ENCODE measurements at regions not wholly inside any gene's neighbourhood (a gene's known extent, or its start where the extent isn't known, plus 50 kb on each side); places are given as distances from the start of the nearest gene placed in this dataset.

- FAIRE-seq: peak; percentile 93
- no peak for DNase-seq (ENCODE audit: extremely low spot score, insufficient read length, low read depth)
Measured at GRCh38 chr18:55069497-55069896, 110.2 kb upstream of the CCDC68 start.

GRCh38 chr18:55064760-55065159, 105.5 kb upstream of the CCDC68 start:
- FAIRE-seq: peak; percentile 81

GRCh38 chr18:55064073-55064472, 104.8 kb upstream of the CCDC68 start:
- DNase-seq (ENCODE audit: extremely low spot score, insufficient read length, low read depth): no peak
- no peak for FAIRE-seq

More at GRCh38 chr18:55064760-55065159, 105.5 kb upstream of the CCDC68 start:
- DNase-seq (ENCODE audit: extremely low spot score, insufficient read length, low read depth): no peak

GRCh38 chr18:55054021-55054990, 95.0 kb upstream of the CCDC68 start:
- FAIRE-seq: no peak
- DNase-seq (ENCODE audit: extremely low spot score, insufficient read length, low read depth): no peak

GRCh38 chr18:55048892-55049291, 89.6 kb upstream of the CCDC68 start:
- FAIRE-seq (no peak), DNase-seq (ENCODE audit: extremely low spot score, insufficient read length, low read depth) (no peak)

- no peak for FAIRE-seq
- DNase-seq (ENCODE audit: extremely low spot score, insufficient read length, low read depth): no peak
Measured at GRCh38 chr18:55047546-55047945, 88.3 kb upstream of the CCDC68 start.

GRCh38 chr18:55041366-55041765, 82.1 kb upstream of the CCDC68 start:
- DNase-seq (ENCODE audit: extremely low spot score, insufficient read length, low read depth): no peak
- no peak for FAIRE-seq

- FAIRE-seq: no peak
- no peak for DNase-seq (ENCODE audit: extremely low spot score, insufficient read length, low read depth)
Measured at GRCh38 chr18:55038162-55038561, 78.9 kb upstream of the CCDC68 start.

- DNase-seq (ENCODE audit: extremely low spot score, insufficient read length, low read depth) (no peak), FAIRE-seq (no peak)
Measured at GRCh38 chr18:55034742-55035141, 75.5 kb upstream of the CCDC68 start.

- FAIRE-seq: no peak
- no peak for DNase-seq (ENCODE audit: extremely low spot score, insufficient read length, low read depth)
Measured at GRCh38 chr18:55031979-55032378, 72.7 kb upstream of the CCDC68 start.

- FAIRE-seq: no peak
- no peak for DNase-seq (ENCODE audit: extremely low spot score, insufficient read length, low read depth)
Measured at GRCh38 chr18:55031576-55031975, 72.3 kb upstream of the CCDC68 start.

GRCh38 chr18:55031164-55031563, 71.9 kb upstream of the CCDC68 start:
- FAIRE-seq: no peak

GRCh38 chr18:55024564-55024963, 65.3 kb upstream of the CCDC68 start:
- FAIRE-seq (no peak), DNase-seq (ENCODE audit: extremely low spot score, insufficient read length, low read depth) (no peak)

More at GRCh38 chr18:55031164-55031563, 71.9 kb upstream of the CCDC68 start:
- no peak for DNase-seq (ENCODE audit: extremely low spot score, insufficient read length, low read depth)

GRCh38 chr18:55018602-55019001, 59.3 kb upstream of the CCDC68 start:
- FAIRE-seq: no peak
- no peak for DNase-seq (ENCODE audit: extremely low spot score, insufficient read length, low read depth)

- no peak for FAIRE-seq
- no peak for DNase-seq (ENCODE audit: extremely low spot score, insufficient read length, low read depth)
Measured at GRCh38 chr18:55014095-55014494, 54.8 kb upstream of the CCDC68 start.

GRCh38 chr18:55013685-55014084, 54.4 kb upstream of the CCDC68 start:
- FAIRE-seq (no peak), DNase-seq (ENCODE audit: extremely low spot score, insufficient read length, low read depth) (no peak)

- FAIRE-seq: no peak
- DNase-seq (ENCODE audit: extremely low spot score, insufficient read length, low read depth): no peak
Measured at GRCh38 chr18:55013086-55013485, 53.8 kb upstream of the CCDC68 start.

GRCh38 chr18:55012008-55012407, 52.7 kb upstream of the CCDC68 start:
- DNase-seq (ENCODE audit: extremely low spot score, insufficient read length, low read depth): no peak
- FAIRE-seq: no peak

Measured in GM18507 (cell line).